Neural cell (in vitro differentiated cells): ENCODE measurements at regions not wholly inside any gene's neighbourhood (a gene's known extent, or its start where the extent isn't known, plus 50 kb on each side); places are given as distances from the start of the nearest gene placed in this dataset.

Source experiments
- H2AFZ ChIP-seq: fragments of 200-600, 300-800 bp; sonication (generic), shearing (Covaris generic); 2 replicates; pipeline ENCODE4 v1.6.0; 2014; ENCODE audit warnings: low read depth, mild to moderate bottlenecking, antibody characterized with exemption, low read length, moderate library complexity
- H3F3A ChIP-seq: fragments of 200-600 bp; shearing (Covaris generic); 2 replicates; pipeline ENCODE4 v1.6.1; 2016; ENCODE audit warnings: mild to moderate bottlenecking, moderate library complexity, mixed read lengths, antibody characterized with exemption, low read length; ENCODE audit not compliant: insufficient read depth, poor library complexity, severe bottlenecking
- H3K27ac ChIP-seq: fragments of 200-600, 300-800 bp; sonication (generic), shearing (Covaris generic); 2 replicates; pipeline ENCODE4 v1.5.1; 2014; ENCODE audit warnings: mild to moderate bottlenecking, low read length, moderate library complexity
- H3K27me3 ChIP-seq: fragments of 300-800, 200-600 bp; sonication (generic), shearing (Covaris generic); 2 replicates; pipeline ENCODE4 v1.6.0; 2014; ENCODE audit warnings: mild to moderate bottlenecking, low read depth, low read length, moderate library complexity; ENCODE audit not compliant: insufficient read depth
- H3K36me3 ChIP-seq: fragments of 300-800, 200-600 bp; sonication (generic), shearing (Covaris generic); 2 replicates; pipeline ENCODE4 v1.5.1; 2014; ENCODE audit warnings: mild to moderate bottlenecking, antibody characterized with exemption, low read length, moderate library complexity; ENCODE audit not compliant: insufficient read depth
- H3K4me2 ChIP-seq: fragments of 300-800, 200-600 bp; sonication (generic), shearing (Covaris generic); 2 replicates; pipeline ENCODE4 v1.6.0; 2014; ENCODE audit warnings: mild to moderate bottlenecking, low read length
- H3K4me3 ChIP-seq: fragments of 300-800, 200-600 bp; sonication (generic), shearing (Covaris generic); 2 replicates; pipeline ENCODE4 v1.5.1; 2014; ENCODE audit warnings: mild to moderate bottlenecking, low read length, moderate library complexity
- H3K79me2 ChIP-seq: fragments of 200-600 bp; shearing (Covaris generic); replicated peaks from 2 replicates; pipeline ENCODE4 v1.6.0; 2014; ENCODE audit warnings: mild to moderate bottlenecking, low read length, moderate library complexity; ENCODE audit not compliant: insufficient read depth
- H3K9ac ChIP-seq: fragments of 300-800, 200-600 bp; sonication (generic), shearing (Covaris generic); 2 replicates; pipeline ENCODE4 v1.6.1; 2016; ENCODE audit warnings: mild to moderate bottlenecking, low read length, mixed read lengths
- H3K9me2 ChIP-seq: fragments of 200-600 bp; shearing (Covaris generic); 2 replicates; pipeline ENCODE4 v1.6.1; 2016; ENCODE audit warnings: mild to moderate bottlenecking, low read length, mixed read lengths; ENCODE audit not compliant: insufficient read depth
- H3K9me3 ChIP-seq: fragments of 200-600, 300-800 bp; sonication (generic), shearing (Covaris generic); 2 replicates; pipeline ENCODE4 v1.6.1; 2016; ENCODE audit warnings: mild to moderate bottlenecking, mixed run types, low read length, moderate library complexity, mixed read lengths
- H4K20me1 ChIP-seq: fragments of 200-600 bp; shearing (Covaris generic); 2 replicates; pipeline ENCODE4 v1.6.1; 2016; ENCODE audit warnings: mild to moderate bottlenecking, mixed run types; ENCODE audit not compliant: insufficient read depth
- CTCF ChIP-seq: fragments of 450-650 bp; IDR thresholded peaks from 2 replicates; pipeline ENCODE4 v1.5.1; 2014; ENCODE audit warnings: antibody characterized with exemption, mild to moderate bottlenecking, moderate library complexity; ENCODE audit not compliant: poor library complexity, severe bottlenecking
- EP300 ChIP-seq: fragments of 450-650 bp; conservative IDR thresholded peaks from 2 replicates; pipeline ENCODE4 v1.6.1; 2014; ENCODE audit warnings: antibody characterized with exemption, mild to moderate bottlenecking, moderate library complexity; ENCODE audit not compliant: poor library complexity, severe bottlenecking
- EZH2 ChIP-seq: fragments of 200-600, 300-800 bp; shearing (Covaris generic), sonication (generic); IDR thresholded peaks from 2 replicates; pipeline ENCODE4 v1.6.1; 2014; ENCODE audit warnings: antibody characterized with exemption, low read length, borderline replicate concordance, mild to moderate bottlenecking; ENCODE audit not compliant: insufficient read depth, poor library complexity, severe bottlenecking
- MXI1 ChIP-seq: fragments of 450-650 bp; conservative IDR thresholded peaks from 2 replicates; pipeline ENCODE4 v1.6.1; 2014; ENCODE audit warnings: antibody characterized with exemption, mild to moderate bottlenecking; ENCODE audit not compliant: poor library complexity, severe bottlenecking
- POLR2AphosphoS5 ChIP-seq: IDR thresholded peaks from 2 replicates; pipeline ENCODE4 v1.6.1; 2012
- RAD21 ChIP-seq: fragments of 450-650 bp; conservative IDR thresholded peaks from 2 replicates; pipeline ENCODE4 v1.6.1; 2014; ENCODE audit warnings: antibody characterized with exemption, mild to moderate bottlenecking, moderate library complexity
- SMC3 ChIP-seq: fragments of 450-650 bp; conservative IDR thresholded peaks from 2 replicates; pipeline ENCODE4 v1.6.1; 2014; ENCODE audit warnings: antibody characterized with exemption, mild to moderate bottlenecking, moderate library complexity; ENCODE audit not compliant: poor library complexity
- TAF1 ChIP-seq: IDR thresholded peaks from 2 replicates; pipeline ENCODE4 v1.6.1; 2012; ENCODE audit warnings: low read depth
- TF ChIP-seq, protein P1 (sequence below): IDR thresholded peaks from 2 replicates; pipeline ENCODE4 v1.6.1; 2012; ENCODE audit warnings: borderline replicate concordance

DNA sequence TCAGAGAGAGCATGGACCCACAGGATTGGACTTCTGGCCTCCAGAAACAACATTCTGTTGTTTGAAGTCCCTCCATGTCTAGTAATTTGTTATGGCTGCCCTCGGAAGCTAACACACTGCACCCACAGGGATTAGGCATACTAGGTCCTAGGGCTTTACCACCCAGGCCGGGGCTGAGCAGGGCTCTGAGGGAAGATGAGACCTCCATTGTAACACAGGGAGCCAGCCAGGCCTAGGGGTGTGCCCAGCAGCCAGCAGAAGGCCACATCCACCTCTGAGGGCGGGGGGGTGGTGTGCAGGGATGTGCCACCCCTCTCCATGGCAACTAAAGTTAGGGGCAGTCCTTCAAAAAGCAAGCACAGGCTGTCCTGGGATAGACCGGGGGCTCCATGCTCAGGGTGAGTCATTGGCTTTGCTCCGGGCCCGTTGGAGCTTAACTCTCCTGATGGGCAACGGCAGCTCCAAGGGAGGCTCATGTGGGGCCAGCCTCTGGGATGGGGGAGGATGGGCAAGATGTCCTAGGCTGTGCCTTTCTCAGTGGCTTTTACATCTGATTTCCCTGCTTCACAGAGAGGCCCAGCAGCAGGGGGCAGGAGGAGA lies 96.6 kb upstream of the GPR26 start:
- H3K9me3 ChIP-seq: no peaks in the 10 kb centered on the region
- no peaks in the 10 kb centered on the region for H3K79me2 ChIP-seq
- no peak overlapping the region for H3K4me3 ChIP-seq
- H4K20me1 ChIP-seq: no peaks in the 10 kb centered on the region
- no peak for TF ChIP-seq RAD21
- no peak for TF ChIP-seq EZH2
- TF ChIP-seq SMC3: no peak
- TF ChIP-seq TAF1: no peak
- no peak for TF ChIP-seq EP300
- no peak for TF ChIP-seq MXI1
- TF ChIP-seq, protein P1, sequence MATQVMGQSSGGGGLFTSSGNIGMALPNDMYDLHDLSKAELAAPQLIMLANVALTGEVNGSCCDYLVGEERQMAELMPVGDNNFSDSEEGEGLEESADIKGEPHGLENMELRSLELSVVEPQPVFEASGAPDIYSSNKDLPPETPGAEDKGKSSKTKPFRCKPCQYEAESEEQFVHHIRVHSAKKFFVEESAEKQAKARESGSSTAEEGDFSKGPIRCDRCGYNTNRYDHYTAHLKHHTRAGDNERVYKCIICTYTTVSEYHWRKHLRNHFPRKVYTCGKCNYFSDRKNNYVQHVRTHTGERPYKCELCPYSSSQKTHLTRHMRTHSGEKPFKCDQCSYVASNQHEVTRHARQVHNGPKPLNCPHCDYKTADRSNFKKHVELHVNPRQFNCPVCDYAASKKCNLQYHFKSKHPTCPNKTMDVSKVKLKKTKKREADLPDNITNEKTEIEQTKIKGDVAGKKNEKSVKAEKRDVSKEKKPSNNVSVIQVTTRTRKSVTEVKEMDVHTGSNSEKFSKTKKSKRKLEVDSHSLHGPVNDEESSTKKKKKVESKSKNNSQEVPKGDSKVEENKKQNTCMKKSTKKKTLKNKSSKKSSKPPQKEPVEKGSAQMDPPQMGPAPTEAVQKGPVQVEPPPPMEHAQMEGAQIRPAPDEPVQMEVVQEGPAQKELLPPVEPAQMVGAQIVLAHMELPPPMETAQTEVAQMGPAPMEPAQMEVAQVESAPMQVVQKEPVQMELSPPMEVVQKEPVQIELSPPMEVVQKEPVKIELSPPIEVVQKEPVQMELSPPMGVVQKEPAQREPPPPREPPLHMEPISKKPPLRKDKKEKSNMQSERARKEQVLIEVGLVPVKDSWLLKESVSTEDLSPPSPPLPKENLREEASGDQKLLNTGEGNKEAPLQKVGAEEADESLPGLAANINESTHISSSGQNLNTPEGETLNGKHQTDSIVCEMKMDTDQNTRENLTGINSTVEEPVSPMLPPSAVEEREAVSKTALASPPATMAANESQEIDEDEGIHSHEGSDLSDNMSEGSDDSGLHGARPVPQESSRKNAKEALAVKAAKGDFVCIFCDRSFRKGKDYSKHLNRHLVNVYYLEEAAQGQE: no peak
- TF ChIP-seq CTCF: no peak
- TF ChIP-seq POLR2AphosphoS5: no peak
- no peaks in the 10 kb centered on the region for H3K9me2 ChIP-seq
- no peaks in the 10 kb centered on the region for H3K36me3 ChIP-seq
- no peak overlapping the region for H3K9ac ChIP-seq
- no peaks in the 10 kb centered on the region for H3F3A ChIP-seq
- no peak overlapping the region for H2AFZ ChIP-seq
- no peaks in the 10 kb centered on the region for H3K27me3 ChIP-seq
- no peak overlapping the region for H3K4me2 ChIP-seq
- H3K27ac ChIP-seq: no peak overlapping the region

GRCh38 chr10:123570051-123570897 lies 95.9 kb upstream of the GPR26 start:
- Histone ChIP-seq H3K4me2 (no peak overlapping the region), H3K27me3 (no peaks in the 10 kb centered on the region), H3K4me3 (no peak overlapping the region), H3K9me2 (no peaks in the 10 kb centered on the region), H3K36me3 (no peaks in the 10 kb centered on the region), H3K27ac (no peak overlapping the region), H3K9ac (no peak overlapping the region), H3F3A (no peaks in the 10 kb centered on the region), H2AFZ (no peak overlapping the region), H4K20me1 (no peaks in the 10 kb centered on the region), H3K9me3 (no peaks in the 10 kb centered on the region), H3K79me2 (no peaks in the 10 kb centered on the region)
- TF ChIP-seq CTCF: no peak
- TF ChIP-seq EP300: no peak
- TF ChIP-seq RAD21: no peak
- TF ChIP-seq EZH2: no peak
- no peak for TF ChIP-seq POLR2AphosphoS5
- no peak for TF ChIP-seq TAF1
- no peak for TF ChIP-seq MXI1
- TF ChIP-seq, protein P1: no peak
- TF ChIP-seq SMC3: no peak
